ENCODE measurements at regions not wholly inside any gene's neighbourhood (a gene's known extent, or its start where the extent isn't known, plus 50 kb on each side); places are given as distances from the start of the nearest gene placed in this dataset.

DNA sequence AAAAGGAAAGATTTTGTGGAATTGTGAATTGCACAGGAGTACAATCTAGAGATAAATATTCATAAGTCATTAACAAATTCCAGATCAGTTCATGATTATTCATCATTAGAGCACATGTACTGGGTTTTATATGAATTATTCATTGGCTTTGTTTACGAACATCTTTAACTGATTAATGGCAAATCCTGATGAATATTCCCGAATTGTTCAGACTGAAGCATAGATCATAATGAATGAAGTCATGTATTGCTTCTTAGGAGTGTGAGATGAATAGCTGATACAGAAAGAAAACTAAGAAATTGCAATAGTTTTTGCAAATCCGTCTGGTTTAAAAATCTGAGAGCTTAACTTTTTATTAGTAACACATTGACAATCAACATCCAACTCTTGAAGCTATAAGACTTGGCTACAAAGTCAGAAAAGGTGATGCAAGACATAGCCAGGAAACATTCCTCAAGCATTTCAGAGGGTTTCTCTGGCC is 183.6 kb upstream of the DGKB start:
- no peak for TF ChIP-seq MXI1 (IDR thresholded peaks at IDR 0.05; ENCODE audit: borderline replicate concordance, low read depth, low read length)
- TF ChIP-seq, protein P1, sequence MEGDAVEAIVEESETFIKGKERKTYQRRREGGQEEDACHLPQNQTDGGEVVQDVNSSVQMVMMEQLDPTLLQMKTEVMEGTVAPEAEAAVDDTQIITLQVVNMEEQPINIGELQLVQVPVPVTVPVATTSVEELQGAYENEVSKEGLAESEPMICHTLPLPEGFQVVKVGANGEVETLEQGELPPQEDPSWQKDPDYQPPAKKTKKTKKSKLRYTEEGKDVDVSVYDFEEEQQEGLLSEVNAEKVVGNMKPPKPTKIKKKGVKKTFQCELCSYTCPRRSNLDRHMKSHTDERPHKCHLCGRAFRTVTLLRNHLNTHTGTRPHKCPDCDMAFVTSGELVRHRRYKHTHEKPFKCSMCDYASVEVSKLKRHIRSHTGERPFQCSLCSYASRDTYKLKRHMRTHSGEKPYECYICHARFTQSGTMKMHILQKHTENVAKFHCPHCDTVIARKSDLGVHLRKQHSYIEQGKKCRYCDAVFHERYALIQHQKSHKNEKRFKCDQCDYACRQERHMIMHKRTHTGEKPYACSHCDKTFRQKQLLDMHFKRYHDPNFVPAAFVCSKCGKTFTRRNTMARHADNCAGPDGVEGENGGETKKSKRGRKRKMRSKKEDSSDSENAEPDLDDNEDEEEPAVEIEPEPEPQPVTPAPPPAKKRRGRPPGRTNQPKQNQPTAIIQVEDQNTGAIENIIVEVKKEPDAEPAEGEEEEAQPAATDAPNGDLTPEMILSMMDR (conservative IDR thresholded peaks at IDR 0.05; ENCODE audit: low read depth, low read length) = no peak
- no peak for TF ChIP-seq SMC3 (IDR thresholded peaks at IDR 0.05; ENCODE audit: low read depth, low read length)
- no peak for TF ChIP-seq POLR2A (IDR thresholded peaks at IDR 0.05; ENCODE audit: low read depth, low read length)
- no peak for TF ChIP-seq MAFK (IDR thresholded peaks at IDR 0.05; ENCODE audit: low read depth, low read length)
- no peak for TF ChIP-seq CHD1 (IDR thresholded peaks at IDR 0.05; ENCODE audit: low read depth, low read length)

Measured in IMR-90 (cell line).